ENCODE measurements at regions not wholly inside any gene's neighbourhood (a gene's known extent, or its start where the extent isn't known, plus 50 kb on each side); places are given as distances from the start of the nearest gene placed in this dataset.

GRCh38 chr2:194103941-194104659, 1552.9 kb upstream of the SLC39A10 start:
- Histone ChIP-seq H2BK5ac (ENCODE audit: low read depth, low read length) (no peak overlapping the region), H2BK120ac (replicated peaks; ENCODE audit: low read depth, low read length) (no peak overlapping the region), H3K79me1 (ENCODE audit: low read depth, low read length) (no peaks in the 10 kb centered on the region), H3K9ac (replicated peaks in 1 of 4; ENCODE audit: extremely low read depth in 1 of 4, low read depth in 3 of 4, low read length in 3 of 4) (no peak overlapping the region), H3K4me1 (replicated peaks in 1 of 4; ENCODE audit: control insufficient read depth in 3 of 4, insufficient read depth in 4 of 4, low read length in 3 of 4) (no peaks in the 10 kb centered on the region), H3K4me3 (ENCODE audit: extremely low read depth in 1 of 4, insufficient read depth in 2 of 4, low read depth in 3 of 4, low read length in 4 of 4) (no peak overlapping the region), H3K14ac (ENCODE audit: insufficient read length) (no peak overlapping the region), H2BK15ac (ENCODE audit: low read length) (no peak overlapping the region), H2AFZ (ENCODE audit: low read length) (no peak overlapping the region), H3K18ac (ENCODE audit: extremely low read depth, low read length) (no peak overlapping the region), H2BK12ac (ENCODE audit: low read depth, low read length) (no peak overlapping the region), H3K56ac (replicated peaks; ENCODE audit: insufficient read length, low read depth, low read length) (no peak overlapping the region), H3K27me3 (replicated peaks in 1 of 4; ENCODE audit: control insufficient read depth in 3 of 4, extremely low read depth in 1 of 4, insufficient read depth in 3 of 4, low read length in 3 of 4) (no peaks in the 10 kb centered on the region), H3K27ac (ENCODE audit: low read depth, low read length) (no peak overlapping the region), H2BK20ac (ENCODE audit: low read length) (no peak overlapping the region), H4K8ac (ENCODE audit: extremely low read depth, insufficient read depth, low read length) (no peak overlapping the region), H3K9me3 (ENCODE audit: insufficient read depth in 2 of 2, low read depth in 1 of 2, low read length in 1 of 2) (no peaks in the 10 kb centered on the region), H4K5ac (ENCODE audit: insufficient read length, low read depth, low read length) (no peak overlapping the region), H3K79me2 (ENCODE audit: control insufficient read depth in 1 of 2, insufficient read depth in 2 of 2, low read length in 2 of 2) (no peaks in the 10 kb centered on the region), H2AK5ac (ENCODE audit: low read depth, low read length) (no peak overlapping the region), H3K4ac (replicated peaks; ENCODE audit: insufficient read length, low read depth, low read length) (no peak overlapping the region), H3K23ac (ENCODE audit: insufficient read length) (no peak overlapping the region), H4K91ac (replicated peaks; ENCODE audit: insufficient read length, low read length) (no peak overlapping the region), H3K4me2 (ENCODE audit: insufficient read depth in 1 of 2, low read depth in 2 of 2, low read length in 2 of 2) (no peak overlapping the region), H3K23me2 (ENCODE audit: low read depth, low read length) (no peaks in the 10 kb centered on the region), H4K20me1 (replicated peaks in 1 of 2; ENCODE audit: control insufficient read depth in 1 of 2, insufficient read depth in 2 of 2, low read length in 2 of 2) (no peaks in the 10 kb centered on the region), H3K36me3 (ENCODE audit: control insufficient read depth in 2 of 4, insufficient read depth in 4 of 4, low read length in 3 of 4) (no peaks in the 10 kb centered on the region)
- POLR2A ChIA-PET (ENCODE audit: partially characterized antibody): no interaction called here
- TF ChIP-seq RAD21 (IDR thresholded peaks at IDR 0.05 in 1 of 2, conservative IDR thresholded peaks at IDR 0.05 in 1 of 2; ENCODE audit: low read depth in 2 of 2, low read length in 2 of 2): no peak
- no peak for TF ChIP-seq NRF1 (IDR thresholded peaks at IDR 0.05; ENCODE audit: low read depth, low read length)
- TF ChIP-seq TAF7 (optimal IDR thresholded peaks at IDR 0.05; ENCODE audit: borderline replicate concordance, low read depth, low read length): no peak
- TF ChIP-seq EZH2 (IDR thresholded peaks at IDR 0.05; ENCODE audit: low read depth, low read length, severe bottlenecking): no peak
- TF ChIP-seq POLR2AphosphoS5 (IDR thresholded peaks at IDR 0.05; ENCODE audit: low read depth, low read length): no peak
- FAIRE-seq (no peak), DNase-seq (ENCODE audit: low read depth in 1 of 2, low spot score in 2 of 2) (no peak)
- 84% methylated on average over 2 of the region's 2 CpGs; no CpG with 5 or more reads in 1 of the 2 experiments for WGBS, 2 experiments (ENCODE audit: extremely low coverage in 1 of 2, insufficient coverage in 1 of 2, insufficient read length in 1 of 2, insufficient replicate concordance in 2 of 2, low coverage in 1 of 2, low lambda C conversion rate in 2 of 2, missing lambda C conversion rate in 1 of 2)
- CTCF ChIA-PET (ENCODE audit: partially characterized antibody): no interaction called here
